ENCODE measurements at regions not wholly inside any gene's neighbourhood (a gene's known extent, or its start where the extent isn't known, plus 50 kb on each side); places are given as distances from the start of the nearest gene placed in this dataset.

DNA sequence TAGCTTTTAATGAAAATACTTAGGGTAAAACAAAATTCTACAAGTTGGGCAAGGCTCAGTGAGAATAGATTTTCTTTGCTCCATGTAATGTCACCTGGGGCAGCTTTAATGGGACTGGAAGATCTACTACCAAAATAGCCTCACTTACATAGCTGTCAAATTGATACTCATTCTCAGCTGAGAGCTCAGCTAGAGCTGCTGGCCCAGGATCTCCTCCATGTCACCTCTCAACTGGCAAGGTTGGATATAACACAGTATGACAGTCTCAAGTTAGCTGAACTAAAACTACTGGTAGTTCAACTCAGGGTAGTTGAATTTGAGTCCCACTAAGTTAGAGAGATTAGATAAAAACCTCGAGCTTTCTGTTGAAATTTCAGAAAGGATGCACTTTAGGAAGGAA is 218.5 kb upstream of the PLSCR5 start:
- TF ChIP-seq, protein P1, sequence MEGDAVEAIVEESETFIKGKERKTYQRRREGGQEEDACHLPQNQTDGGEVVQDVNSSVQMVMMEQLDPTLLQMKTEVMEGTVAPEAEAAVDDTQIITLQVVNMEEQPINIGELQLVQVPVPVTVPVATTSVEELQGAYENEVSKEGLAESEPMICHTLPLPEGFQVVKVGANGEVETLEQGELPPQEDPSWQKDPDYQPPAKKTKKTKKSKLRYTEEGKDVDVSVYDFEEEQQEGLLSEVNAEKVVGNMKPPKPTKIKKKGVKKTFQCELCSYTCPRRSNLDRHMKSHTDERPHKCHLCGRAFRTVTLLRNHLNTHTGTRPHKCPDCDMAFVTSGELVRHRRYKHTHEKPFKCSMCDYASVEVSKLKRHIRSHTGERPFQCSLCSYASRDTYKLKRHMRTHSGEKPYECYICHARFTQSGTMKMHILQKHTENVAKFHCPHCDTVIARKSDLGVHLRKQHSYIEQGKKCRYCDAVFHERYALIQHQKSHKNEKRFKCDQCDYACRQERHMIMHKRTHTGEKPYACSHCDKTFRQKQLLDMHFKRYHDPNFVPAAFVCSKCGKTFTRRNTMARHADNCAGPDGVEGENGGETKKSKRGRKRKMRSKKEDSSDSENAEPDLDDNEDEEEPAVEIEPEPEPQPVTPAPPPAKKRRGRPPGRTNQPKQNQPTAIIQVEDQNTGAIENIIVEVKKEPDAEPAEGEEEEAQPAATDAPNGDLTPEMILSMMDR (IDR thresholded peaks at IDR 0.05): no peak
- no peak for TF ChIP-seq POLR2A (IDR thresholded peaks at IDR 0.05)
